ENCODE measurements at regions not wholly inside any gene's neighbourhood (a gene's known extent, or its start where the extent isn't known, plus 50 kb on each side); places are given as distances from the start of the nearest gene placed in this dataset.

- no peak for DNase-seq
These were observed 485.6 kb downstream of the INHBA start for GRCh38 chr7:41217306-41217705.

- DNase-seq: no peak
These were observed 495.7 kb downstream of the INHBA start for GRCh38 chr7:41207141-41207540.

- DNase-seq: no peak
These were observed 496.6 kb downstream of the INHBA start for GRCh38 chr7:41206267-41206666.

GRCh38 chr7:41205600-41205999 is 497.3 kb downstream of the INHBA start:
- DNase-seq: no peak

- DNase-seq: no peak
These were observed 499.3 kb downstream of the INHBA start for GRCh38 chr7:41203542-41203941.

GRCh38 chr7:41201021-41201420 is 501.9 kb downstream of the INHBA start:
- DNase-seq: no peak

- no peak for DNase-seq
These were observed 503.8 kb downstream of the INHBA start for GRCh38 chr7:41199136-41199535.

- DNase-seq: no peak
These were observed 504.4 kb downstream of the INHBA start for GRCh38 chr7:41198502-41198901.

- DNase-seq: no peak
These were observed 505.1 kb downstream of the INHBA start for GRCh38 chr7:41197769-41198168.

- no peak for DNase-seq
These were observed 509.1 kb downstream of the INHBA start for GRCh38 chr7:41193738-41194282.

- DNase-seq: no peak
These were observed 512.3 kb downstream of the INHBA start for GRCh38 chr7:41190581-41190980.

- DNase-seq: no peak
These were observed 513.0 kb downstream of the INHBA start for GRCh38 chr7:41189866-41190265.

- no peak for DNase-seq
These were observed 514.4 kb downstream of the INHBA start for GRCh38 chr7:41188163-41189130.

- no peak for DNase-seq
These were observed 515.6 kb downstream of the INHBA start for GRCh38 chr7:41187322-41187721.

- no peak for DNase-seq
These were observed 517.0 kb downstream of the INHBA start for GRCh38 chr7:41185851-41186250.

GRCh38 chr7:41183741-41184140 is 519.1 kb downstream of the INHBA start:
- DNase-seq: no peak

GRCh38 chr7:41182782-41183181 is 520.1 kb downstream of the INHBA start:
- no peak for DNase-seq

GRCh38 chr7:41175435-41175834 is 527.5 kb downstream of the INHBA start:
- DNase-seq: no peak

GRCh38 chr7:41174521-41174920 is 528.4 kb downstream of the INHBA start:
- no peak for DNase-seq

- DNase-seq: no peak
These were observed 532.4 kb downstream of the INHBA start for GRCh38 chr7:41170466-41170865.

GRCh38 chr7:41169317-41169716 is 533.6 kb downstream of the INHBA start:
- no peak for DNase-seq

- DNase-seq: no peak
These were observed 535.1 kb downstream of the INHBA start for GRCh38 chr7:41167836-41168235.

- DNase-seq: no peak
These were observed 538.5 kb downstream of the INHBA start for GRCh38 chr7:41164440-41164839.

GRCh38 chr7:41163991-41164390 is 538.9 kb downstream of the INHBA start:
- no peak for DNase-seq

- DNase-seq: no peak
These were observed 540.3 kb downstream of the INHBA start for GRCh38 chr7:41162612-41163011.
